Medulla oblongata (tissue), 1 donor: ENCODE measurements at regions not wholly inside any gene's neighbourhood (a gene's known extent, or its start where the extent isn't known, plus 50 kb on each side); places are given as distances from the start of the nearest gene placed in this dataset.

Experiments used
- DNase-seq: peaks from one replicate; pipeline ENCODE4 v3.0.0-alpha.2; 2015; ENCODE audit errors: extremely low spot score

DNA sequence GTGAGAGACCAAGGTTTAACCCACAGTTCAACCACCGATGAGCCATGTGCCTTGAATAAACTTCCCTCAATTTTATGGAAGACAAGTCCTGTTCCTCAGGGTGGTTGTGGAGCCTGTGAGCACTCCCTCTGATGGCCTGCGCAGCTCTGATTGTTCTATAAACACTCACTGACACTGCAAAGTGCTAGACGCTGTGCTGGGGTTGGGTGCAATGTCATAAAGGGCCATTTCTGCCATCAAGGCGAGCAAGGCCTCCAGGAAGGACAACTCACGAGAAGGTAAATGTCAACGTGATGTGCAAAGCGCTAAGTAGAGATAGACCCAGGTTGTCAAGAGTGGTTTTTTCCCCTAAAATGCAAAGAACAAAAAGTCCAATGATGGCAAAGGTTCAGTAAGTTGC, 75.7 kb upstream of the SYT6 start:
- DNase-seq: no peak

GRCh38 chr1:114227059-114227458, 73.4 kb upstream of the SYT6 start:
- no peak for DNase-seq

DNA sequence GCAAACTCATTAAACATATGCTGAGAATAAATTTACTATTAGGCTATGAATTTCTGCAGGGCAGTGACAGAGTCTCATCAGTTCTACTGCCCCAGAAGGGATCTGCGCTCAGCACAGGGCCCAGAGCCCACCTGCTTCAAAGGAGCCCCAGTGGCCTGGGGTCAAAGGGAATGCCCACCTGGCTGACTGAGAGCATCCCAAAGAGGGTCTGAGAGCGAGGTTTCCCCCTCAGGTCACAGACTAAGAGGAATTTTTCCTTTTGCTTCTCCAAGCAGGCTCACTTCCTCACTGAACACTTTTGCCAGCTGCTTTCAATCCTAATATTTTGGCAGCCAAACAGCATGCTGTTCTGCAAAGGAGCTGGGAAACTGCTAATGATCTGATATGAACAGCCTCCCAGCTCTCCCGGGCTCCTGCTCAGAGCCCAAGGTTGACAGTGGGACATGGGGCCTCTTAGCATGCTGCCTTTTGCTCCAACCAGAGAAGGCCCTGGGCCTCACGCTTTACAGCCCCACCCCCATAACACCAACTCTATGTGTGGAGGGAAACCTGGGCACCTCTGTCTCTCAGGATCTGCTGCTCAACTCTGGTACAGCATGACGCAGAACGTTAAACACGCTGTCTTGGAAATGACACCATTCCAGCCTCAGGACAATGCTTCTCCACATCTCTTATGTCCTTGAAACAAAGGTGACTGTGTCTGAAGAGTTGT, 70.7 kb upstream of the SYT6 start:
- DNase-seq: no peak

DNA sequence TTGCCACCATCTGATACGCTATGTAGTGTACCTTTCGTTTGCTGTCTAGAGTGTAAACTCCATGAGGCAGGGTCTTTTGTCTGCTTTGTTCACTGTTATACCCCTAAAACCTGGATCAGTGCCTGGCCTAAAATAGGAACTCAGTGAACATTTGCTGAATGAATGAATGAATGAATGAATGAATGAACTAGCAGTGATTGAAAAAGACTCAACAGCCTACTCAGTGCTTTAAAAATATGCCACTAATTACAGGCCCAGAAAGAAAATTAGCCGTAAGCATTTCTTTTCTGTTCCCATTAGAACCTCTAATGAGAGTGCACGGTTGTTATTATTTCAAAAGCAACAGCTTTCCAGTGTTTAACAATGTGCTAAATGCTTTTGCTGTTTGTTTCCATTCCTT, 69.3 kb upstream of the SYT6 start:
- DNase-seq: no peak

DNA sequence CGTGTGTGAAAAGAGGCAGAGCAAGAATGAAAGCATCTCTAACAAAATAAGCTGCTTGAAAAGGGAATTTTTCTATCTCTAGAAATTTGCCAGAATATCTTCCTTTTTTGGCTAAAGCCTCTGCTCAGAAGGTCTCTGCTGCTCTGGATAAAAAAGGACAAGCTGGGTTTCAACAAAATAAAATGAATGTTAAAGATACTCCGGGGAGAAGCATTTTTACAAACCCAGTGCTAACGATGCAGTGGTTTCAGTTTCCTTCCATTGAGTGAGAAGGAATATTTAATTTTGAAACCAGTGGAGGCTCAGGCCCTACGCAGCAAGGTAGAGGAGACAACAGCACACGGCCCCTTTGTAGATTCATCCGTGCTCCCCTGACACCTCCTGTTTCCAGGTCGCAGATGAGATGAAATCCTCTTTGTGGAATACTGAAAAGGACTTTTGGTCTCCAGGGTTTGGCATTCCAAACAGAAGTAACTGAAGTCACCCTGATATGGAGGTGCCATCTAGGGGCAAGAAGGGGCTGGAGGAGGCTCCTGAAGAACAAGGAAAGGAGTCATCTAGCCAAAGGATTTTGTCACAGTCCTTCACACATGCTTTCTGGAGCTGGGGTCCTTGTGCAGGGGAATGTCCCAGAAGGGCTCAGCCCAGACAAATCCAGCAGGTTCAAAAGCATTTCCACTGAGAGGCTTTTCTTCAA, 65.7 kb upstream of the SYT6 start:
- DNase-seq: peak; percentile 59

GRCh38 chr1:114218361-114219171, 64.9 kb upstream of the SYT6 start:
- DNase-seq: no peak

DNA sequence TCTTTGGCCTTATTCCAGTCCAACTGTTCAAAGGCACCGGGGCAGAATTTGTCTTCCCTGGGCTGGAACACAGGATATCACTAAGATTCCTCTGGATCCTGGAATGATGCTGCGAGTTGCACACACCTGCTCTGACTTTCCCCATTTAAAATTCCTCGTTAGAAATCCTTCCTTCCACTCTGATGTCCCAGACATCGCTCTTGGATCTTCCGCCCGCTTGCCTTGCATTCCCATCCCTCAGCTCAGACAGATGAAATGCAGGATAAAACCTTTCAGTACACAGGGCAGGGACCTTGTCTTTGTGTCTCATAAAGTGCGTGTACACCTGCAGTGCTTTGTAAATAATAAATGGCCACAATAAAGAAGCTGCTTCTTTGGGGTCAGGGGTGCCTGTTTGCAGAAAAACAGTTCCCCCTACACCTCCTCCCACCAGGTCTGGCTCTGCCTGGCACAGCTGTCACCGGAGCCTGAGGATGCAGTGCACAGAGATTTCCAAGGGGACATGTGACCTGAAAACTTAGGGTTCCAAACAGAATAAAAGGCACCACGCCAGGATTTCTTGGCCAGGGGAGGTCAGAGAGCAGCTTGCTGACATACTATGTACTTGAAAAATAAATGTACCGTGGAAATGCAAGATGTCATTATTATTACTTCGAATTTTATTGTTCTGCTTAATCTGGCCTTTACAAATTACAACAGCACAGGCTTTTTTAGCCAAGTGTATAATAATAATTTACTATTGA, 62.9 kb upstream of the SYT6 start:
- no peak for DNase-seq

- no peak for DNase-seq
These were observed 61.8 kb upstream of the SYT6 start for GRCh38 chr1:114215436-114215835.

GRCh38 chr1:114214016-114214415, 60.3 kb upstream of the SYT6 start:
- no peak for DNase-seq

- no peak for DNase-seq
These were observed 56.3 kb upstream of the SYT6 start for GRCh38 chr1:114209971-114210370.

DNA sequence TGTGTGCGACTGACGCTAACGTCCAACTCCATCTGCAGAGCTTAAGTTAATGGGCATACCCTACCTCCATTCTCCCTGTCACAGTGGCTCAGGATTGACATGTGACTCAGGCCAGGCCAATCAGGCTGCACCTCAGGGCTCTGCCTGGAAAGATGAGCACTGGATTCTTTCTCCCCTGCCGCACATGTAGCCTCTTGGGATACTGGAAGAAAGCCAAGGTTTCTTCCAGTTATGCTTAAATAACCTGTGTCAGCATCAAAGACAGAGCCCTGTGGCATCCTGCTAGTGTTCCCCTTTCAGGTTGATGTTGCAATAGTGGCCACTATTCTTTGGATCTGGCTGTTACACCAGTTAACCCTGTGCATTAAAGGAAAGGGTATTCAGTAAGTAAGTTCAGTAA, 55.0 kb upstream of the SYT6 start:
- DNase-seq: no peak

DNA sequence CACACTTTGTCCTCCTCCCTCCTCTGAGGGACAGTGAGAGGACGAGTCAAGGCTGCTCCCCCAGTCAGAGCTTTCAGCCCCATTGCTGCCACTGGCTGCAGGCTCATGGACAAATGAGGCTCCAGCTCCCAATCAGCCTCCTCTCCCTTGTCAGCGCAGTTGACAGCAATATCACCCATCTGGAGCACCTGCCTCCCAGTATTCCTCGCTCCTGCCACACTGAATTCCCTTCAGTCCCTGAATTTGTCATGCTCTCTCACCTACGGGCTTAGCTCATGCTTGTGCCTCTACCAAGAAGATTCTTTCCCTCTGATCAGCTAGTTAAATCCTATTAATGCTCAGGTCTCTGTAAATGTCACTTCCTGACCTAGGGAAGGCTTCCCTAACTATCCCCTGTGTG, 54.4 kb upstream of the SYT6 start:
- DNase-seq: no peak

GRCh38 chr1:114207635-114208034, 54.0 kb upstream of the SYT6 start:
- DNase-seq: no peak

DNA sequence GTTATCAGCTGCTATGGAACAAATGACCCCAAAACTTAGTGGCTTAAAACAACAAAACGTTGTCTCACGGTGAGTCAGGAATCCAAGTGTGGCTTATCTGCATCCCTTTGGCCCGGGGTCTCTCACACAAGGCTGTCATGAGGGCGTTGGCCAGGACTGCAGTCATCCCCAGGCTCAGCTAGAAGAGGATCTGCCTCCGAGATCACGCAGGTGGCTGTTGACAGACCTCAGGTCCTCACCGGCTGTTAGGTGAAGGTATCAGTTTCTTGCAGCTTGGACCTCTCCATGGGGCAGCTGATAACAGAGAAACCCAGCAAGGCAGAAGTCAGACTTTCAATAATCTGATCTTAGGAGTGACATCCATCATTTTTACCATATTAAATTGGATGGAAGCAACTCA, 52.7 kb upstream of the SYT6 start:
- DNase-seq: no peak

- no peak for DNase-seq
These were observed 50.0 kb upstream of the SYT6 start for GRCh38 chr1:114203595-114204128.
